ENCODE measurements at regions not wholly inside any gene's neighbourhood (a gene's known extent, or its start where the extent isn't known, plus 50 kb on each side); places are given as distances from the start of the nearest gene placed in this dataset.
"Not testable (repeated sequence)": the region's sequence is repeated elsewhere in the genome, so short reads cannot be mapped to it uniquely, and the experiment has no call there.

DNA sequence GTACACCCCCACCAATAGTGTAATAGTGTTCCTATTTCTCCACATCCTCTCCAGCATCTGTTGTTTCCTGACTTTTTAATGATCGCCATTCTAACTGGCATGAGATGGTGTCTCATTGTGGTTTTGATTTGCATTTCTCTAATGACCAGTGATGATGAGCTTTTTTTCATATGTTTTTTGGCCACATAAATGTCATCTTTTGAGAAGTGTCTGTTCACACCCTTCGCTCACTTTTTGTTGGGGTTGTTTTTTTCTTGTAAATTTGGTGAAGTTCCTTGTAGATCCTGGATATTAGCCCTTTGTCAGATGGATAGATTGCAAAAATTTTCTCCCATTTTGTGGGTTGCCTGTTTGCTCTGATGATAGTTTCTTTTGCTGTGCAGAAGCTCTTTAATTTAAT, 567.7 kb downstream of the MATN1 start:
- not testable (repeated sequence) for DNase-seq (ENCODE audit: low read depth in 2 of 2)

DNA sequence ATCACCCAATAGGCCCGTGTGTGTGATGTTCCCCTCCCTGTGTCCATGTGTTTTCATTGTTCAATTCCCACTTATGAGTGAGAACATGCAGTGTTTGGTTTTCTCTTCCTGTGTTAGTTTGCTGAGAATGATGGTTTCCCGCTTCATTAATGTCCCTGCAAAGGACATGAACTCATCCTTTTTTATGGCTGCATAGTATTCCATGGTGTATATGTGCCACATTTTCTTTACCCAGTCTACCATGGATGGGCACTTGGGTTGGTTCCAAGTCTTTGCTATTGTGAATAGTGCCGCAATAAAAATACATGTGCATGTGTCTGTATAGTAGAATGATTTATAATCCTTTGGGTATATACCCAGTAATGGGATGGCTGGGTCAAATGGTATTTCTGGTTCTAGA, 568.1 kb downstream of the MATN1 start:
- DNase-seq (ENCODE audit: low read depth in 2 of 2), result not testable (repeated sequence)

DNA sequence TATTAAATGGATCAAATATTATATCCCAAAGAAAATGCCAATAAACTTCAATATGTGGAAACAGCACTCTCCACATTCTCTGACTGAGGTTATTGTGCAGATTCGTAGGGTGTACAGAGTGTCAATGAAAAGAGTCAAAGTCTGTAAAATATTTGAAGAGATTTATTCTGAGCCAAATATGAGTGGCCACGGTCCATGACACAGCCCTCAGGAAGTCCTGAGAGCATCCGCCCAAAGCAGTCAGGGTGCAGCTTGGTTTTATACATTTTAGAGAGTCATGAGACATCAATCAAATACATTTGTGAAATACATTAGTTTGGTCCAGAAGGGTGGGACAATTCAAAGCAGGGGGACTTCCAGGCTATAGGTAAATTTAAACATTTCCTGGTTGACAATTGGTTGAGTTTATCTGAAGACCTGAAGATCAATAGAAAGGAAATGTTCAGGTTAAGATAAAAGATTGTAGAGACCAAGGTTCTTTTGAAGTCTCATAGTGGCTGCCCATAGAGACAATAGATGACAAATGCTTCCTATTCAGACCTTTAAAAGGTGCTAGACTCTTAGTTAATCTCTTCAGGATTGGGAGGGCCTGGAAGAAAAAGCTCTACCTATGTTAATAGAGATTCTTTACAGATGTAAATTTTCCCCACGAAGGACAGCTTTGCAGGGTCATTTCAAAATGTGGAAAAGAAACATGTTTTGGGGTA, 569.5 kb downstream of the MATN1 start:
- no peak for DNase-seq (ENCODE audit: low read depth in 2 of 2)

GRCh38 chr1:30151826-30152225, 571.6 kb downstream of the MATN1 start:
- DNase-seq (ENCODE audit: low read depth in 2 of 2), result no peak

DNA sequence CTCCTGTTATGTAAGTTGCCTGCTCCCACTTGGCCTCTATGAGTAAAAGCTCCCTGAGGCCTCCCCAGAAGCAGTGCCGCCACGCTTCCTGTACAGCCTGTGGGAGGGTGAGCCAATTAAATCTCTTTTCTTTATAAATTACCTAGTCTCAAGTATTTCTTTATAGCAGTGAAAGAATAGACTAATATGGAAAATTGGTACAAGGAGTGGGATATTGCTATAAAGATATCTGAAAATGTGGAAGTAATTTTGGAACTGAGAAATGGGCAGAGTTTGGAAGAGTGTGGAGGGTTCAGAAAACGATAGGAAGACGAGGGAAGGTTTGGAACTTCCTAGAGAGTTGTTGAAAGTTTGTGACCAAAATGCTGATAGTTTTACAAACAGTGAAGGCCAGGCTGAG, 572.3 kb downstream of the MATN1 start:
- DNase-seq (ENCODE audit: low read depth in 2 of 2), result no peak

DNA sequence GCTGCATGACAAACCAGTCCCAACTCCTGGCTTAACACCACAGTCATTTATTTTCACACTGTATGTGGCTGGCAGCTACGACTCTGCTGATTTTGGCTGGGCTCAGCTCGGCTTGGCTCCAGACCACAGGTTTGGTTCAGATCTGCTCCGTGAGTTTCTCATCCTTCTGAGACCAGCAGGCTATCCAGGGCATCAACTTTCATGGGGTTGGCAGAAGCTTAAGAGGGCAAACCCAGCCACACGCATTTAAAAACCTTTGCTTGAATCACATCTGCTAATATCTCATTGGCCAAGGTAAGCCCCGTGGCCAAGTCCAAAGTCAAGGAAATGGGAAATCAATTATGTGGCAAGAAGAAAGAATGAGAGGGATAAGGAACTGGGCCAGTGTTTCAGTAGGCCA, 574.2 kb downstream of the MATN1 start:
- DNase-seq (ENCODE audit: low read depth in 2 of 2), result no peak

DNA sequence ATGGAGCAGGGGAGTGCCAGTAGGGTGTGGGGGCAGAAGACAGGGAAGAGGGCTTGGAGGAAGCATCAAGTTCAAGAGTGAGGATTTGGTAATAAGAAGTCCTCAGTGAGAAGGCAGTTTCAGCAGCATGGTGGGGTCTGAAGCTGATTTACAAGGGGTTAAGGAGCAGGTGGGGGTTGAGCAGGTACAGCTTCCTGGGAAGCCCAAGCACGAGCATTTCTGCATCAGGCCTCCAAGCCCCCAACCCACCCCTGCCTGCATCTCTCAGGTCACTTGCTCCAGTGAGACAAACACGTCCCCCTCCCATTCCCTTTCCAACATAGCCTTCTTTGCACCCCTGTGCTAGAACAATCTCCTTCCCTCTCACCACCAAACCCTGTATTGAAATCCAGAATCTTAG, 574.7 kb downstream of the MATN1 start:
- no peak for DNase-seq (ENCODE audit: low read depth in 2 of 2)

DNA sequence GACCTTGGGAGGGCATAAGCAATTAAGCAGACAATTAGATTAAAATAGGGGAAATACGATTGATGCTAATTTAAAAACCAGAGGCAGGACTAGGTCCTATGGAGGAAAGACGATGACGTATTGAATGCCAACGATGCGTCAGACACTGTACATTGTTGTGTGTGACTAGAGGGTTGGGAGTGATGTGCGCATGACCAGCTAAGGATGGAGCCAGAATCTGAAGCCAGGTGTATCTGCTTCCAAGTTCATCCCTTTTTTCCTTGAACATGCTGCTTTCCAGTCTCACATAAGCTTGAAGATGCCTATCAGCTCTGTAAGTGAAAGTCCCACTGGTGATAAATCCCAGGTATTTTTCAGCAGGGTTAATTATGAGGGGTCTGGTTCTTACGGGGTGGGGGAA, 576.2 kb downstream of the MATN1 start:
- DNase-seq (ENCODE audit: low read depth in 2 of 2), result no peak

- DNase-seq (ENCODE audit: low read depth in 2 of 2), result no peak
These were observed 576.9 kb downstream of the MATN1 start for GRCh38 chr1:30146448-30146847.

DNA sequence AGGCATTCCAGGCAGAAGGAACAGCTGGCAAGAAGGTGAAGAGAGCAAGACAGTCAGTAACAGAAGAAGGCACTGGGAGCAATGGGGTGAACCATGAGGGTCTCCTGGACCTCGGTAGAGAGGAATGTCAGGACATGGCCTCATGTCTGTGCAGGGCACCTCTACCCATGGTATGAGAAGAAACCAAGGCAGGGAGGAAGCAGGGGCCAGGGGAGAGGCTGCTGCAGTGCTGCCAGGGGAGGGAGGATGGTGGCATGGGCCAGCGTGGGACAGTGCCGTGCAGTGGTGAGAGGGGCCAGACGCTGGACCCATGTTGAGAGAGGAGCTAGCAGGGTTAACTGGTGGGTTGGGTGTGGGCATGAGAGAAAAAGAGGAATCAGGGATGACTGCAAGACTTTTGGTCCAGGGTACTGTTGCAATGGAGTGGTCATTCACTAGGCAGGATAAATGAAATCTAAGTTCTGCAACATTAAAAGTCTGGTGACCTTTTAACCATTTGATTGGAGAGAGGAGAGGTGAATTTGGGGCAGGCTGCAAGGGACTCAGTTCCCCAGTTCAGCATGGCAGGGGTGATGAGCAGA, 577.6 kb downstream of the MATN1 start:
- no peak for DNase-seq (ENCODE audit: low read depth in 2 of 2)

DNA sequence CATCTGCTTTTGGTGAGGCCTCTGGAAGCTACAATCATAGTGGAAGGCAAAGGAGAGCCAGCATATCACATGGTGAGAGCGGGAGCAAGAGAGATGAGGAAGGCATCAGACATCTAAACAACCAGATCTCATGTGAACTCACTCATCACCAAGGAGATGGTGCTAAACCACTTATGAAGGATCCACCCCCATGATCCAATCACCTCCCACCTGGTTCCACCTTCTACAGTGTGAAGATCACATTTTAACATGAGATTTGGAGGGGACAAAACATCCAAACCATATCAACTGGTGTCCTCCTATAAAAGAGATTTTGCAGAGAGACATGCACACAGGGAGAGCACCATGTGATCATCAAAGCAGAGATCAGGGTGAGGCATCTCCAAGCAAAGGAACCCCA, 578.6 kb downstream of the MATN1 start:
- DNase-seq (ENCODE audit: low read depth in 2 of 2), result no peak

DNA sequence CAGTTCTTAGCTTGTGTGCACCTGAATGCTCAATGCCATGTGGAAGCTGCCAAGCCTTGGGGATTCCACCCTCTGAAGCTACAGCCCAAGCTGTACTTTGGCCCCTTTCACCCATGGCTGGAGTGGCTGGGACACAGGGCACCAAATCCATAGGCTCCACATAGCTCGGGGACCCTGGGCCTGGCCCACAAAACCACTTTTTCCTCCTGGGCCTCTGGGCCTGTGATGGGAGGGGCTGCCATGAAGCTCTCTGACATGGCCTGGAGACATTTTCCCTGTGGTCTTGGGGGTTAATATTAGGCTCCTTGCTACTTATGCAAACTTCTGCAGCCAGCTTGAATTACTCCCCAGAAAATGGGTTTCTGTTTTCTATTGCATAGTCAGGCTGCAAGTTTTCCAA, 579.9 kb downstream of the MATN1 start:
- DNase-seq (ENCODE audit: low read depth in 2 of 2), result no peak

GRCh38 chr1:30140566-30140965, 582.8 kb downstream of the MATN1 start:
- DNase-seq (ENCODE audit: low read depth in 2 of 2), result no peak

DNA sequence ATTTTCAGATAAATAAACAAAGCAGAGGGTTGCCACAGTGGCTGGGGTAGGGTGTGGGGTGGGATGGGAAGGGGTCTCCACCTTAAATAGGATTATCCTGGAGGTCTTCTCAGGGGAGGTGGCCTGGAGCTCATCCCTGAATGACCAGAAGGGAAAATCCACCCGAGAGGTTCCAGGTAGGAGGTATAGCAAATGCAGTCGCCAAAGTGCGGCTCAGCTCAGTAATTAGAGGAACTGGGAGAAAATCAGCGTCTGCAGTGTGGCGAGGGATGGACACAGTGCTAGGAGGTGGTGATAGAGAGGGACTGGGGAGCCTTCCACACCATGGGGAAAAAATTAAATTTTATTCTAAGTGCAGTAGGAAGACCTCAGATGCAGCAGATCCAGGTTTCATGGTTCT, 584.5 kb downstream of the MATN1 start:
- DNase-seq (ENCODE audit: low read depth in 2 of 2), result no peak

GRCh38 chr1:30137001-30137400, 586.4 kb downstream of the MATN1 start:
- no peak for DNase-seq (ENCODE audit: low read depth in 2 of 2)

- DNase-seq (ENCODE audit: low read depth in 2 of 2), result no peak
These were observed 587.7 kb downstream of the MATN1 start for GRCh38 chr1:30135698-30136097.

DNA sequence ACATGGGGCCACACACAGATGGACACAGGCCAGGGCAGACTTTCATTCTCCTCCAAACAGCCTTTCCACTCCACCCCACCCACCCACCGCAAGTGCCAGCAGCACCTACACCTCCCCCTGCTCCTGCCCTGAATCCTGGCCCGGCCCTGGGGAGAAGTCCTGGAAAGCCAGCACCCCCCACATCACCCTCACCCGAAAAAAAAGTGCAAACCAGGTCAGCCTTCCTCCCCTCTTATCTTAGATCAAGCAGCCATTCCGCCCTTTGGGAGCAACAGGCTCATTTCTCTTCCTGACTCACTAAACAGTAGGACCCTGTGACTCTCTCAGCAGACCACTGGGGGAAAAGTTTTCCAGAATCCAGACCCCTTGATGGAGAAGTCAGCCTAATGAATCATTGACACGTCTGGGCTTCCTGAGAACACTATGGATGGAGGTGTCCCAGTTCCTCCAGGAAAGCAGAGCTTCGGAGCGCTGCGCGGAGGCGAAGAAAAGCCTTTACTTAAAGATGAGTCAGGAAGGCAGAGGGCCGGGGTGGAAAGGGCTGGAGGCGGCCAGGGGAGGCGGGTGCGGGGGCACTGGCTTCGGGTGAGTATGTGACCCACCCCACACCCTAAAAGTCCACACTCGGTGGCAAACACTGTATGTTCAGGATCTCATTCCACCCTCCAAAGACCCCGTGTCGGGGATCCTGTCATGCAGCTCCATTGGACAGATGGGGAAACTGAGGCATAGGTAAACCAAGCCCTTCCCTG, 588.7 kb downstream of the MATN1 start:
- DNase-seq (ENCODE audit: low read depth in 2 of 2), result no peak

DNA sequence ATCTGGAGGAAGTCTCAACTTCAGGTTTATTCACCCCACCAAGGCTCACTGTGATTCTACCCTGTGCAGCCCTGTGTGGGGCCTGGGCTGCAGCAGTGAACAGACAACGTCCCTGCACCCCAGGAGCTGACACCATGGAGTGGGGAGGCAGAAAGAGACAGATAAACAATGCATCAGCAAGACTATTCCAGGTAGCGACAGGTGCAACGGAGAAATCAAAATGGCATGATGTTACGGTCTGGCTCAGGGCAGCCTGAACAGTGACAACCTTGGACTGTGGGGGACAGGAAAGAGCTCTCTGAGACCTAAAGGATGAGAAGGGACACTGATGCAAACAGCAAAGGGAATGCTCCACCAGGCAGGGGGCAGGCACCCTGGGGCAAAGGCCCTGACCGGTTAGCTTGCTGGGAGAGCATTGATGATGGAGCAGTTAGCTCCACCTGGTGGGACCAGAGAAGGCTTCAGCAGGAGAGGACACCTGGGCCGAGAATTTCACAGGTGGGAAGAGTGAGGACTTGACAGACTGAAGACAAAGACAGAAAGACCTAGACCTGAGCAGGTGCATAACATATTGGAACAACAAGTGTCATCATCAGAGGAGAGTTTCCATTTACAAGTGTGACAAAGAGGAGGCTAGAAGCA, 589.9 kb downstream of the MATN1 start:
- DNase-seq (ENCODE audit: low read depth in 2 of 2), result no peak

GRCh38 chr1:30132602-30133286, 590.6 kb downstream of the MATN1 start:
- DNase-seq (ENCODE audit: low read depth in 2 of 2), result no peak

DNA sequence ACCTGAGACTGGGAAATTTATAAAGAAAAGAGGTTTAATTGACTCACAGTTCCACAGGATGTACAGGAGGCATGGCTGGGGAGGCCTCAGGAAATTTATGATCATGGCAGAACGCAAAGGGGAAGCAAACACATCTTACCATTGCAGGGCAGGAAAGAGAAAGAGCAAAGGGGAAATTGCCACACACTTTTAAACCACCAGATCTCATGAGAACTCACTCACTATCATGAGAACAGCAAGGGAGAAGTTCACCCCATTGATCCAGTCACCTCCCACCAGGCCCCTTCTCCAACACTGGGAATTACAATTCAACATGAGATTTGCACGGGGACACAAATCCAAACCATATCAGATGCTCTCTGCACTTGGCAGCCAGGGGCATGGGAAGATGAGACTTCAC, 592.8 kb downstream of the MATN1 start:
- DNase-seq (ENCODE audit: low read depth in 2 of 2), result not testable (repeated sequence)

DNA sequence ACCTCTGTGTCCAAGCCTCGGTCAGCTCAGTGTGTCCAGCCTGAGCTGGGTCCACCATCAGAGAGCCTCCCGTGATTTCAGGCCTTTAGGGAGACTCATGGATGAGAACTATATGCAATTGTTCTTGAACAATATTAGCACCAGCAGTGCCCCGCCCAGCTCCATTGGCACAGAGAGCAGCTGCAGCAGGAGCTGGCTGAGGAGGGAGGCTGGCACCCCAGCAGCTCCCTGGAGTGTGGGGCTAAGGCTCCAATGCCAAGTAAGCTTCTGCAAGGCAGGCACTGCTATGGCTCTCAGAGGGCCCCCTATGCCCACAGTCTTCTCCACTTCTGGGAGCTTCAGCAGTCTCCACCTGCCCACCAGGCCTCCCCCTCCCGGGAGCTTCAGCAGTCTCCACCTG, 593.3 kb downstream of the MATN1 start:
- no peak for DNase-seq (ENCODE audit: low read depth in 2 of 2)

DNA sequence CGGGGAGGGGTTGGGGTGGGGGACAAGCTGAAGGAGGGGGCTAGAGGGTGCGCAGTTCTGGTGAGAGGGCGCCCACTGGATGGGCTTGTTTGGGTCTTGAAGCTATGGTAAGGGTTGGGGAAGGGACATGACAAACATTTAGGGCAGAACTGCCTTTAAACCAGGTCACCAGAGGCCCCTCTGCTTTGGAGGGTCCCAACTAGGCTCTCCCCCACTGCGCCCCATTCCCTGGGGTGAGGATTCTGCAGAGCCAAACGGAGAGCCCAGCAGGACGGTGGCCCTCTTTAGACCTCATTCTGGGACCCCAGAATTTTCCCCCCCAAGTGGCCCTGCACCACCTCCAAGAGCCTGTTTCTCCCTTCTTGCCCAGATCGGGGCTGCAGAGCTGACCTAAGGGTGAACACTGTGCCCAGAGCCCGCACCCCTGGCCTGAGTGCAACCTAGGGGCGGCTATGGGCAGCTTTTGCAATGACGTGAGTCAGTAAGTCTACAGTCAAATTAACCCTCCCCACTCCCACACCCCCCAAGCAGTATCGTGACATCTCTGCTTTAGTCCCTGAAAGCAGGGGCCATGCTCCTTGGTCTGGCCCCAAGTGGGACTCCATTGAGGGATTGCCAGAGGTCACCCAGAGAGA, 593.8 kb downstream of the MATN1 start:
- DNase-seq (ENCODE audit: low read depth in 2 of 2), result no peak
